Stimulated activated memory B cell treated with anti-CD40 and anti-IgM and Interleukin-4, amounts not matched to agents 10 μg/mL and 1 μg/mL and 100 μg/mL, for 72 hours (primary cell): ENCODE measurements at regions not wholly inside any gene's neighbourhood (a gene's known extent, or its start where the extent isn't known, plus 50 kb on each side); places are given as distances from the start of the nearest gene placed in this dataset.
A peak's percentile ranks its signal among the peaks of the same experiment; 100 is the strongest.
"Not testable (repeated sequence)": the region's sequence is repeated elsewhere in the genome, so short reads cannot be mapped to it uniquely, and the experiment has no call there.

ENCODE experiments used
- ATAC-seq: fragments of 150-1000 bp; cut with Tn5 transposase; 2 replicates; pipeline ENCODE4 v1.10.0; 2021
- H3K27ac Mint-ChIP-seq: one replicate; pipeline ENCODE4 v1.8.0; 2022; ENCODE audit warnings: mild to moderate bottlenecking, mixed read lengths
- H3K27me3 Mint-ChIP-seq: one replicate; pipeline ENCODE4 v1.8.0; 2022; ENCODE audit warnings: mixed read lengths
- H3K36me3 Mint-ChIP-seq: one replicate; pipeline ENCODE4 v1.8.0; 2022; ENCODE audit warnings: mixed read lengths
- H3K4me1 Mint-ChIP-seq: one replicate; pipeline ENCODE4 v1.8.0; 2022; ENCODE audit warnings: mixed read lengths
- H3K4me3 Mint-ChIP-seq: one replicate; pipeline ENCODE4 v1.8.0; 2022; ENCODE audit warnings: mild to moderate bottlenecking, moderate library complexity, mixed read lengths
- H3K9me3 Mint-ChIP-seq: one replicate; pipeline ENCODE4 v1.8.0; 2022; ENCODE audit warnings: mixed read lengths

- Mint-ChIP-seq H3K27ac (peak overlapping the region; percentile 98), H3K4me1 (peaks cover 68% of the 10 kb centered on the region), H3K27me3 (no peaks in the 10 kb centered on the region), H3K9me3 (no peaks in the 10 kb centered on the region), H3K4me3 (no peak overlapping the region), H3K36me3 (peaks cover 13% of the 10 kb centered on the region)
- no peak for ATAC-seq
These were observed 88.5 kb downstream of the DAD1 start for GRCh38 chr14:22500525-22500924.

- ATAC-seq = no peak
- Mint-ChIP-seq H3K27me3 (no peaks in the 10 kb centered on the region), H3K4me1 (peaks cover 76% of the 10 kb centered on the region), H3K9me3 (no peaks in the 10 kb centered on the region), H3K36me3 (peaks cover 6% of the 10 kb centered on the region), H3K27ac (peak overlapping the region; percentile 98), H3K4me3 (no peak overlapping the region)
These were observed 91.3 kb downstream of the DAD1 start for GRCh38 chr14:22497671-22498093.

GRCh38 chr14:22497144-22497423 is 91.9 kb downstream of the DAD1 start:
- Mint-ChIP-seq H3K27me3 (no peaks in the 10 kb centered on the region), H3K4me1 (peaks cover 75% of the 10 kb centered on the region), H3K4me3 (no peak overlapping the region), H3K9me3 (no peaks in the 10 kb centered on the region), H3K36me3 (peaks cover 6% of the 10 kb centered on the region), H3K27ac (peak overlapping the region; percentile 98)
- ATAC-seq = no peak

GRCh38 chr14:22494486-22495135 is 94.4 kb downstream of the DAD1 start:
- H3K36me3 Mint-ChIP-seq = no peaks in the 10 kb centered on the region
- no peaks in the 10 kb centered on the region for H3K27me3 Mint-ChIP-seq
- peak overlapping the region; percentile 67 for H3K4me3 Mint-ChIP-seq
- H3K4me1 Mint-ChIP-seq = peaks cover 84% of the 10 kb centered on the region
- H3K27ac Mint-ChIP-seq = peak overlapping the region; percentile 98
- no peak for ATAC-seq
- H3K9me3 Mint-ChIP-seq = no peaks in the 10 kb centered on the region

- H3K27ac Mint-ChIP-seq = peak overlapping the region; percentile 98
- peak overlapping the region; percentile 9 for H3K4me3 Mint-ChIP-seq
- no peaks in the 10 kb centered on the region for H3K27me3 Mint-ChIP-seq
- H3K36me3 Mint-ChIP-seq = no peaks in the 10 kb centered on the region
- peaks cover 89% of the 10 kb centered on the region for H3K4me1 Mint-ChIP-seq
- ATAC-seq = no peak
- H3K9me3 Mint-ChIP-seq = no peaks in the 10 kb centered on the region
These were observed 95.3 kb downstream of the DAD1 start for GRCh38 chr14:22493753-22494152.

- Mint-ChIP-seq H3K4me1 (peaks cover 91% of the 10 kb centered on the region), H3K36me3 (no peaks in the 10 kb centered on the region), H3K4me3 (peak overlapping the region; percentile 48), H3K27me3 (no peaks in the 10 kb centered on the region), H3K27ac (peak overlapping the region; percentile 98), H3K9me3 (no peaks in the 10 kb centered on the region)
- ATAC-seq = no peak
These were observed 96.1 kb downstream of the DAD1 start for GRCh38 chr14:22492622-22493542.

GRCh38 chr14:22491683-22492621 is 97.1 kb downstream of the DAD1 start:
- Mint-ChIP-seq H3K27ac (peak overlapping the region; percentile 98), H3K27me3 (no peaks in the 10 kb centered on the region), H3K9me3 (no peaks in the 10 kb centered on the region), H3K4me3 (peak overlapping the region; percentile 48), H3K4me1 (peaks cover 91% of the 10 kb centered on the region), H3K36me3 (no peaks in the 10 kb centered on the region)
- peak; percentile 66 for ATAC-seq

GRCh38 chr14:22491053-22491452 is 98.0 kb downstream of the DAD1 start:
- not testable (repeated sequence) for H3K36me3 Mint-ChIP-seq, ATAC-seq, H3K9me3 Mint-ChIP-seq, H3K27me3 Mint-ChIP-seq
- H3K4me3 Mint-ChIP-seq = peak overlapping the region; percentile 74
- H3K27ac Mint-ChIP-seq = peak overlapping the region; percentile 98
- peaks cover 89% of the 10 kb centered on the region for H3K4me1 Mint-ChIP-seq

GRCh38 chr14:22489957-22490950 is 98.8 kb downstream of the DAD1 start:
- Mint-ChIP-seq H3K4me1 (peaks cover 89% of the 10 kb centered on the region), H3K27me3 (no peaks in the 10 kb centered on the region), H3K36me3 (no peaks in the 10 kb centered on the region), H3K4me3 (peak overlapping the region; percentile 74), H3K27ac (peak overlapping the region; percentile 98), H3K9me3 (no peaks in the 10 kb centered on the region)
- peak; percentile 52 for ATAC-seq

GRCh38 chr14:22489244-22489545 is 99.8 kb downstream of the DAD1 start:
- Mint-ChIP-seq H3K27ac (peak overlapping the region; percentile 98), H3K36me3 (no peaks in the 10 kb centered on the region), H3K4me3 (peak overlapping the region; percentile 74), H3K4me1 (peaks cover 88% of the 10 kb centered on the region), H3K9me3 (no peaks in the 10 kb centered on the region), H3K27me3 (no peaks in the 10 kb centered on the region)
- ATAC-seq = no peak

- ATAC-seq = peak; percentile 67
- Mint-ChIP-seq H3K4me1 (peaks cover 90% of the 10 kb centered on the region), H3K9me3 (no peaks in the 10 kb centered on the region), H3K4me3 (peak overlapping the region; percentile 45), H3K36me3 (no peaks in the 10 kb centered on the region), H3K27me3 (no peaks in the 10 kb centered on the region), H3K27ac (peak overlapping the region; percentile 98)
These were observed 100.3 kb downstream of the DAD1 start for GRCh38 chr14:22488522-22489243.

GRCh38 chr14:22487941-22488340 is 101.1 kb downstream of the DAD1 start:
- no peaks in the 10 kb centered on the region for H3K9me3 Mint-ChIP-seq
- H3K27me3 Mint-ChIP-seq = no peaks in the 10 kb centered on the region
- H3K4me3 Mint-ChIP-seq = no peak overlapping the region
- no peak for ATAC-seq
- H3K4me1 Mint-ChIP-seq = peaks cover 93% of the 10 kb centered on the region
- peak overlapping the region; percentile 98 for H3K27ac Mint-ChIP-seq
- no peaks in the 10 kb centered on the region for H3K36me3 Mint-ChIP-seq

GRCh38 chr14:22487401-22487800 is 101.6 kb downstream of the DAD1 start:
- Mint-ChIP-seq H3K9me3 (no peaks in the 10 kb centered on the region), H3K36me3 (no peaks in the 10 kb centered on the region), H3K27ac (peak overlapping the region; percentile 98), H3K4me1 (peaks cover 97% of the 10 kb centered on the region), H3K27me3 (no peaks in the 10 kb centered on the region), H3K4me3 (peak overlapping the region; percentile 43)
- ATAC-seq = no peak

- Mint-ChIP-seq H3K4me1 (peaks cover 97% of the 10 kb centered on the region), H3K4me3 (peak overlapping the region; percentile 43), H3K27me3 (peaks cover 5% of the 10 kb centered on the region), H3K27ac (peak overlapping the region; percentile 98), H3K9me3 (no peaks in the 10 kb centered on the region), H3K36me3 (no peaks in the 10 kb centered on the region)
- ATAC-seq = no peak
These were observed 102.3 kb downstream of the DAD1 start for GRCh38 chr14:22486675-22487074.
